Stomach (tissue), 4 donors: ENCODE measurements at regions not wholly inside any gene's neighbourhood (a gene's known extent, or its start where the extent isn't known, plus 50 kb on each side); places are given as distances from the start of the nearest gene placed in this dataset.

Experiments
- EP300 ChIP-seq: sonication (generic); formaldehyde crosslinking; IDR thresholded peaks from one replicate; pipeline ENCODE4 v1.6.1; 2017; ENCODE audit warnings: antibody characterized with exemption
- POLR2A ChIP-seq, 4 donors: fragments of 450-650 bp; IDR thresholded peaks; one replicate each; pipeline ENCODE4 v1.6.1; 2016; ENCODE audit warnings: antibody characterized with exemption in 4 of 4, control low read depth in 2 of 4, mild to moderate bottlenecking in 1 of 4, moderate library complexity in 1 of 4

DNA sequence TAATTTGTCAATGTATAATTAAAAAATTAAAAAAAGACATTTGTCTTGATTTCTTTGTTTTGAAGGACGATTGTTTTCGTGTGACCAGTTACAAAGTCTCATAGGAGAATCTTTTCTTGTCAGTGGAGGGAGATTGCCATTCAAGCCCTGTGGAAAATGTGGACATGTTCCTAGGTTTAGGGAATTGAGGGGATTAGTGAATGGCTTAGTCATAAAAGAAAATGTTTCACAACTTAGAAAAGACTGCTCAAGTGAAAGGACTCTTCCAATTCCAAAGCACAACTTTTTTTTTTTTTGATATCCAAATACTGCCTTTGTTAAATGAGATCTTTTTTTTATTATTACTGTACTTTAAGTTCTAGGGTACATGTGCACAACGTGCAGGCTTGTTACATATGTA, 140.7 kb upstream of the HABP2 start:
- TF ChIP-seq EP300 (no peak), POLR2A (IDR thresholded peaks at IDR 0.05) (no peak)
